Activated CD4-positive, alpha-beta T cell treated with anti-CD3 and anti-CD28 coated beads for 4 hours (primary cell): ENCODE measurements at regions not wholly inside any gene's neighbourhood (a gene's known extent, or its start where the extent isn't known, plus 50 kb on each side); places are given as distances from the start of the nearest gene placed in this dataset.
"Not testable (repeated sequence)": the region's sequence is repeated elsewhere in the genome, so short reads cannot be mapped to it uniquely, and the experiment has no call there.

Experiments used
- DNase-seq, 2 donors: peaks; one replicate each; pipeline ENCODE4 v3.0.0-alpha.2; 2020

- DNase-seq, result no peak
These were observed 807.8 kb upstream of the ACVR2A start for GRCh38 chr2:147037048-147037447.

GRCh38 chr2:147033044-147033443, 811.8 kb upstream of the ACVR2A start:
- no peak for DNase-seq

- no peak for DNase-seq
These were observed 812.9 kb upstream of the ACVR2A start for GRCh38 chr2:147031897-147032296.

- no peak for DNase-seq
These were observed 813.7 kb upstream of the ACVR2A start for GRCh38 chr2:147030966-147031720.

GRCh38 chr2:147027436-147027835, 817.4 kb upstream of the ACVR2A start:
- no peak for DNase-seq

GRCh38 chr2:147026664-147027295, 818.0 kb upstream of the ACVR2A start:
- DNase-seq, result no peak

GRCh38 chr2:147025646-147026585, 818.9 kb upstream of the ACVR2A start:
- no peak for DNase-seq

- no peak for DNase-seq
These were observed 825.5 kb upstream of the ACVR2A start for GRCh38 chr2:147019311-147019710.

GRCh38 chr2:147017951-147018645, 826.7 kb upstream of the ACVR2A start:
- DNase-seq, result no peak

- DNase-seq, result no peak
These were observed 828.6 kb upstream of the ACVR2A start for GRCh38 chr2:147016181-147016580.

- no peak for DNase-seq
These were observed 829.2 kb upstream of the ACVR2A start for GRCh38 chr2:147015591-147015990.

- DNase-seq, result no peak
These were observed 831.0 kb upstream of the ACVR2A start for GRCh38 chr2:147013696-147014392.

GRCh38 chr2:147008481-147008880, 836.3 kb upstream of the ACVR2A start:
- no peak for DNase-seq

GRCh38 chr2:147006736-147007141, 838.1 kb upstream of the ACVR2A start:
- no peak for DNase-seq

GRCh38 chr2:147003081-147003480, 841.7 kb upstream of the ACVR2A start:
- DNase-seq, result no peak

- DNase-seq, result no peak
These were observed 842.6 kb upstream of the ACVR2A start for GRCh38 chr2:147002256-147002655.

GRCh38 chr2:147001061-147001460, 843.8 kb upstream of the ACVR2A start:
- no peak for DNase-seq

GRCh38 chr2:147000151-147000550, 844.7 kb upstream of the ACVR2A start:
- not testable (repeated sequence) for DNase-seq

- no peak for DNase-seq
These were observed 846.9 kb upstream of the ACVR2A start for GRCh38 chr2:146997945-146998344.

GRCh38 chr2:146997488-146997887, 847.3 kb upstream of the ACVR2A start:
- DNase-seq, result no peak

GRCh38 chr2:146994246-146994645, 850.6 kb upstream of the ACVR2A start:
- no peak for DNase-seq

GRCh38 chr2:146992466-146992865, 852.4 kb upstream of the ACVR2A start:
- DNase-seq, result no peak
